ENCODE measurements at regions not wholly inside any gene's neighbourhood (a gene's known extent, or its start where the extent isn't known, plus 50 kb on each side); places are given as distances from the start of the nearest gene placed in this dataset.
"Not testable (repeated sequence)": the region's sequence is repeated elsewhere in the genome, so short reads cannot be mapped to it uniquely, and the experiment has no call there.

- ATAC-seq (ENCODE audit: low read depth in 2 of 2) = no peak
- Mint-ChIP-seq H3K9me3 (peaks cover 0 to 1% (median 0%) of the 10 kb centered on the region in 7 donors), H3K27me3 (peaks cover 27 to 57% (median 51%) of the 10 kb centered on the region in 3 donors), H3K36me3 (no peaks in the 10 kb centered on the region), H3K4me3 (no peak overlapping the region), H3K27ac (no peak overlapping the region), H3K4me1 (no peaks in the 10 kb centered on the region)
- no peak for DNase-seq
These were observed 103.2 kb downstream of the RIN2 start for GRCh38 chr20:19861147-19861759.

GRCh38 chr20:19864130-19864529 is 106.1 kb downstream of the RIN2 start:
- Mint-ChIP-seq H3K9me3 (no peaks in the 10 kb centered on the region), H3K27me3 (peaks cover 24 to 54% (median 37%) of the 10 kb centered on the region in 3 donors), H3K36me3 (no peaks in the 10 kb centered on the region), H3K4me3 (no peak overlapping the region), H3K4me1 (peaks cover 0 to 7% (median 0%) of the 10 kb centered on the region in 3 donors), H3K27ac (no peak overlapping the region)
- DNase-seq = no peak
- no peak for ATAC-seq (ENCODE audit: low read depth in 2 of 2)

- H3K4me3 Mint-ChIP-seq = no peak overlapping the region
- H3K4me1 Mint-ChIP-seq = peaks cover 0 to 7% (median 0%) of the 10 kb centered on the region in 3 donors
- no peak for ATAC-seq (ENCODE audit: low read depth in 2 of 2)
- H3K9me3 Mint-ChIP-seq = peaks cover 0 to 4% (median 0%) of the 10 kb centered on the region in 7 donors
- no peaks in the 10 kb centered on the region for H3K36me3 Mint-ChIP-seq
- H3K27ac Mint-ChIP-seq = peak overlapping the region in 2 of 6 donors; percentile 38 to 84
- no peak for DNase-seq
- peaks cover 17 to 37% (median 21%) of the 10 kb centered on the region in 3 donors for H3K27me3 Mint-ChIP-seq
These were observed 108.0 kb downstream of the RIN2 start for GRCh38 chr20:19866070-19866469.

- Mint-ChIP-seq H3K4me3 (no peak overlapping the region), H3K36me3 (no peaks in the 10 kb centered on the region), H3K27me3 (peaks cover 8 to 27% (median 11%) of the 10 kb centered on the region in 3 donors), H3K27ac (no peak overlapping the region), H3K9me3 (peaks cover 0 to 14% (median 4%) of the 10 kb centered on the region in 7 donors), H3K4me1 (peaks cover 0 to 7% (median 0%) of the 10 kb centered on the region in 3 donors)
- ATAC-seq (ENCODE audit: low read depth in 2 of 2) (no peak), DNase-seq (no peak)
These were observed 109.0 kb downstream of the RIN2 start for GRCh38 chr20:19867074-19867473.

GRCh38 chr20:19867940-19868371 is 109.9 kb downstream of the RIN2 start:
- H3K27me3 Mint-ChIP-seq = peaks cover 2 to 20% (median 10%) of the 10 kb centered on the region in 3 donors
- H3K4me1 Mint-ChIP-seq = peaks cover 0 to 7% (median 0%) of the 10 kb centered on the region in 3 donors
- H3K4me3 Mint-ChIP-seq = no peak overlapping the region
- H3K27ac Mint-ChIP-seq = peak overlapping the region in 1 of 6 donors; percentile 54
- ATAC-seq (ENCODE audit: low read depth in 2 of 2) (no peak), DNase-seq (no peak)
- H3K9me3 Mint-ChIP-seq = peaks cover 0 to 20% (median 6%) of the 10 kb centered on the region in 7 donors
- no peaks in the 10 kb centered on the region for H3K36me3 Mint-ChIP-seq

- no peak for ATAC-seq (ENCODE audit: low read depth in 2 of 2)
- Mint-ChIP-seq H3K9me3 (peaks cover 0 to 20% (median 6%) of the 10 kb centered on the region in 7 donors), H3K27ac (peak overlapping the region in 1 of 6 donors; percentile 54), H3K27me3 (peaks cover 0 to 16% (median 8%) of the 10 kb centered on the region in 3 donors), H3K4me1 (peaks cover 0 to 7% (median 0%) of the 10 kb centered on the region in 3 donors), H3K36me3 (no peaks in the 10 kb centered on the region), H3K4me3 (peak overlapping the region in 1 of 8 donors; percentile 42)
- no peak for DNase-seq
These were observed 110.4 kb downstream of the RIN2 start for GRCh38 chr20:19868441-19868840.

- no peaks in the 10 kb centered on the region for H3K36me3 Mint-ChIP-seq
- no peak overlapping the region for H3K4me3 Mint-ChIP-seq
- H3K4me1 Mint-ChIP-seq = peaks cover 5 to 19% (median 8%) of the 10 kb centered on the region in 3 donors
- H3K27me3 Mint-ChIP-seq = peaks cover 0 to 6% (median 0%) of the 10 kb centered on the region in 3 donors
- DNase-seq = no peak
- peaks cover 0 to 25% (median 6%) of the 10 kb centered on the region in 7 donors for H3K9me3 Mint-ChIP-seq
- no peak for ATAC-seq (ENCODE audit: low read depth in 2 of 2)
- H3K27ac Mint-ChIP-seq = no peak overlapping the region
These were observed 113.9 kb downstream of the RIN2 start for GRCh38 chr20:19872001-19872400.

- Mint-ChIP-seq H3K36me3 (no peaks in the 10 kb centered on the region), H3K4me1 (peaks cover 5 to 11% (median 8%) of the 10 kb centered on the region in 3 donors), H3K9me3 (peaks cover 0 to 25% (median 6%) of the 10 kb centered on the region in 7 donors), H3K4me3 (no peak overlapping the region), H3K27me3 (no peaks in the 10 kb centered on the region), H3K27ac (no peak overlapping the region)
- no peak for ATAC-seq (ENCODE audit: low read depth in 2 of 2)
- no peak for DNase-seq
These were observed 116.1 kb downstream of the RIN2 start for GRCh38 chr20:19874040-19874727.

- Mint-ChIP-seq H3K9me3 (peaks cover 0 to 25% (median 6%) of the 10 kb centered on the region in 7 donors), H3K4me3 (peak overlapping the region in 3 of 8 donors; percentile 3 to 40 (median 29)), H3K27me3 (no peaks in the 10 kb centered on the region), H3K4me1 (peaks cover 5 to 11% (median 8%) of the 10 kb centered on the region in 3 donors), H3K27ac (peak overlapping the region in 2 of 6 donors; percentile 36 to 88), H3K36me3 (no peaks in the 10 kb centered on the region)
- no peak for DNase-seq
- no peak for ATAC-seq (ENCODE audit: low read depth in 2 of 2)
These were observed 117.5 kb downstream of the RIN2 start for GRCh38 chr20:19875376-19876221.

GRCh38 chr20:19876828-19877460 is 118.9 kb downstream of the RIN2 start:
- no peaks in the 10 kb centered on the region for H3K36me3 Mint-ChIP-seq
- DNase-seq (no peak), ATAC-seq (ENCODE audit: low read depth in 2 of 2) (no peak)
- peaks cover 5 to 11% (median 8%) of the 10 kb centered on the region in 3 donors for H3K4me1 Mint-ChIP-seq
- H3K27ac Mint-ChIP-seq = peak overlapping the region in 1 of 6 donors; percentile 64
- H3K4me3 Mint-ChIP-seq = no peak overlapping the region
- H3K27me3 Mint-ChIP-seq = no peaks in the 10 kb centered on the region
- peaks cover 0 to 12% (median 4%) of the 10 kb centered on the region in 7 donors for H3K9me3 Mint-ChIP-seq

GRCh38 chr20:19879874-19880255 is 121.8 kb downstream of the RIN2 start:
- H3K27ac Mint-ChIP-seq; DNase-seq; H3K36me3 Mint-ChIP-seq; H3K4me3 Mint-ChIP-seq; H3K9me3 Mint-ChIP-seq; H3K27me3 Mint-ChIP-seq; ATAC-seq (ENCODE audit: low read depth in 2 of 2): not testable (repeated sequence)
- H3K4me1 Mint-ChIP-seq = peaks cover 5 to 11% (median 8%) of the 10 kb centered on the region in 3 donors

GRCh38 chr20:19880256-19881079 is 122.4 kb downstream of the RIN2 start:
- no peak overlapping the region for H3K4me3 Mint-ChIP-seq
- peaks cover 5 to 10% (median 8%) of the 10 kb centered on the region in 3 donors for H3K4me1 Mint-ChIP-seq
- no peak overlapping the region for H3K27ac Mint-ChIP-seq
- no peaks in the 10 kb centered on the region for H3K36me3 Mint-ChIP-seq
- H3K27me3 Mint-ChIP-seq = peaks cover 0 to 16% (median 9%) of the 10 kb centered on the region in 3 donors
- ATAC-seq (ENCODE audit: low read depth in 2 of 2) = no peak
- no peaks in the 10 kb centered on the region for H3K9me3 Mint-ChIP-seq
- no peak for DNase-seq
